ENCODE measurements at regions not wholly inside any gene's neighbourhood (a gene's known extent, or its start where the extent isn't known, plus 50 kb on each side); places are given as distances from the start of the nearest gene placed in this dataset.

GRCh38 chr10:111747751-111748150 lies 435.8 kb downstream of the GPAM start:
- no peaks in the 10 kb centered on the region for H3K36me3 ChIP-seq (ENCODE audit: control insufficient read depth, insufficient read depth, low read length)
- H3K4me3 ChIP-seq (ENCODE audit: low read length), result no peak overlapping the region
- Mint-ChIP-seq H3K36me3 (no peaks in the 10 kb centered on the region), H3K4me3 (no peak overlapping the region), H3K9me3 (peaks cover 3 to 6% of the 10 kb centered on the region in 2 donors), H3K27me3 (ENCODE audit: low read depth in 2 of 2) (no peaks in the 10 kb centered on the region), H3K4me1 (no peaks in the 10 kb centered on the region), H3K27ac (no peak overlapping the region)
- WGBS (ENCODE audit: insufficient coverage), result no CpG with 5 or more reads among the region's 1 CpG
- H3K4me1 ChIP-seq (ENCODE audit: control insufficient read depth, insufficient read depth, low read length), result no peaks in the 10 kb centered on the region
- no peaks in the 10 kb centered on the region for H3K27me3 ChIP-seq (ENCODE audit: control insufficient read depth, insufficient read depth, low read length)
- no peaks in the 10 kb centered on the region for H3K9me3 ChIP-seq (ENCODE audit: control insufficient read depth, insufficient read depth, low read length)
- ATAC-seq (no peak), DNase-seq (no peak)
- intact Hi-C loops (cut with micrococcal nuclease), result no loop called here
- TF ChIP-seq CTCF (IDR thresholded peaks at IDR 0.05), result no peak
- no peak overlapping the region for H3K27ac ChIP-seq (ENCODE audit: low read length)

GRCh38 chr10:111748184-111748583 lies 435.4 kb downstream of the GPAM start:
- DNase-seq, result no peak
- Mint-ChIP-seq H3K9me3 (peaks cover 3 to 6% of the 10 kb centered on the region in 2 donors), H3K4me3 (no peak overlapping the region), H3K4me1 (no peaks in the 10 kb centered on the region), H3K36me3 (no peaks in the 10 kb centered on the region), H3K27ac (no peak overlapping the region), H3K27me3 (ENCODE audit: low read depth in 2 of 2) (no peaks in the 10 kb centered on the region)
- H3K4me1 ChIP-seq (ENCODE audit: control insufficient read depth, insufficient read depth, low read length), result no peaks in the 10 kb centered on the region
- TF ChIP-seq CTCF (IDR thresholded peaks at IDR 0.05), result no peak
- H3K9me3 ChIP-seq (ENCODE audit: control insufficient read depth, insufficient read depth, low read length), result no peaks in the 10 kb centered on the region
- H3K4me3 ChIP-seq (ENCODE audit: low read length), result no peak overlapping the region
- H3K27ac ChIP-seq (ENCODE audit: low read length), result no peak overlapping the region
- ATAC-seq, result no peak
- intact Hi-C loops (cut with micrococcal nuclease), result no loop called here
- H3K36me3 ChIP-seq (ENCODE audit: control insufficient read depth, insufficient read depth, low read length), result no peaks in the 10 kb centered on the region
- H3K27me3 ChIP-seq (ENCODE audit: control insufficient read depth, insufficient read depth, low read length), result no peaks in the 10 kb centered on the region
- WGBS (ENCODE audit: insufficient coverage), result 90% methylated on average over 1 of the region's 2 CpGs

- no peak for TF ChIP-seq CTCF (IDR thresholded peaks at IDR 0.05)
- H3K27me3 Mint-ChIP-seq (ENCODE audit: low read depth in 2 of 2), result no peaks in the 10 kb centered on the region
- ATAC-seq (no peak), DNase-seq (no peak)
- H3K36me3 ChIP-seq (ENCODE audit: control insufficient read depth, insufficient read depth, low read length), result no peaks in the 10 kb centered on the region
- intact Hi-C loops (cut with micrococcal nuclease), result no loop called here
- H3K27me3 ChIP-seq (ENCODE audit: control insufficient read depth, insufficient read depth, low read length), result no peaks in the 10 kb centered on the region
- no peaks in the 10 kb centered on the region for H3K4me1 Mint-ChIP-seq
- 48% methylated on average over 2 of the region's 2 CpGs for WGBS (ENCODE audit: insufficient coverage)
- H3K27ac Mint-ChIP-seq, result no peak overlapping the region
- no peaks in the 10 kb centered on the region for H3K36me3 Mint-ChIP-seq
- H3K9me3 ChIP-seq (ENCODE audit: control insufficient read depth, insufficient read depth, low read length), result no peaks in the 10 kb centered on the region
- H3K4me3 Mint-ChIP-seq, result no peak overlapping the region
- no peak overlapping the region for H3K27ac ChIP-seq (ENCODE audit: low read length)
- peaks cover 3 to 6% of the 10 kb centered on the region in 2 donors for H3K9me3 Mint-ChIP-seq
- H3K4me1 ChIP-seq (ENCODE audit: control insufficient read depth, insufficient read depth, low read length), result no peaks in the 10 kb centered on the region
- no peak overlapping the region for H3K4me3 ChIP-seq (ENCODE audit: low read length)
These were observed 433.3 kb downstream of the GPAM start for GRCh38 chr10:111750165-111750849.
